K562 (cell line): ENCODE measurements at regions not wholly inside any gene's neighbourhood (a gene's known extent, or its start where the extent isn't known, plus 50 kb on each side); places are given as distances from the start of the nearest gene placed in this dataset.

Source experiments
- ATAC-seq: fragments of 200-7000 bp; cut with Tn5 transposase; 3 replicates; pipeline ENCODE4 v1.9.1; 2020; ENCODE audit warnings: moderate library complexity
- BruUV-seq: library from RNA; stranded (reverse); fragments of 400-500 nt; replicated peaks from 2 replicates; lab custom pipeline; 2021; lab: Mats Ljungman, UMichigan
- CTCF ChIA-PET: fragments of 300-600 bp; formaldehyde crosslinking; extraction: SDS; loops from one replicate; lab custom pipeline; 2021; ENCODE audit warnings: low intra/inter-chr PET ratio; lab: Yijun Ruan, JAX
- POLR2A ChIA-PET: fragments of 300-600, 350-650 bp; sonication (Branson Sonifier 250); formaldehyde crosslinking; extraction: SDS; loops from one replicate; lab custom pipeline; 2021; ENCODE audit warnings: antibody characterized with exemption, inconsistent platforms; lab: Yijun Ruan, JAX
- DNase-seq, 4 experiments: peaks; one replicate each; pipeline versions ENCODE4 v3.0.0 to v3.0.0-alpha.2; 2011 to 2018; ENCODE audit warnings: low spot score in 3 of 4, mixed read lengths in 3 of 4; ENCODE audit errors: extremely low read depth in 1 of 4
- FAIRE-seq: peaks from 2 replicates; lab custom pipeline; 2011; peaks lifted over from hg19 to GRCh38; lab: Jason Lieb, UNC
- H2AFZ ChIP-seq: 2 replicates; pipeline ENCODE4 v1.6.0; 2011; ENCODE audit warnings: low read depth, low read length, control low read depth, inconsistent platforms
- H3K27ac ChIP-seq: fragments of 200-600 bp; 3 replicates; pipeline ENCODE4 v1.8.0; 2011; ENCODE audit warnings: low read depth, mild to moderate bottlenecking, control low read depth, inconsistent platforms, low read length, moderate library complexity, mixed read lengths; ENCODE audit errors: extremely low read depth
- H3K27me3 ChIP-seq, 2 experiments: fragments of 300-600 bp in 1 of 2; 2 replicates in 1 of 2; 3 replicates in 1 of 2; pipeline versions ENCODE4 v1.6.0 to v1.8.0; 2011; ENCODE audit warnings: inconsistent platforms in 2 of 2, low read length in 2 of 2, mild to moderate bottlenecking in 1 of 2, mixed read lengths in 1 of 2, moderate library complexity in 1 of 2; ENCODE audit not compliant: control insufficient read depth in 2 of 2, insufficient read depth in 2 of 2
- H3K36me3 ChIP-seq: fragments of 300-600 bp; 3 replicates; pipeline ENCODE4 v1.8.0; 2011; ENCODE audit warnings: mild to moderate bottlenecking, low read length, inconsistent platforms; ENCODE audit not compliant: control insufficient read depth, insufficient read depth
- H3K4me1 ChIP-seq, 2 experiments: fragments of 200-600 bp in 1 of 2; replicated peaks in 1 of 2; 2 replicates in 1 of 2; 3 replicates in 1 of 2; pipeline versions ENCODE4 v1.5.1 to v1.8.0; 2011; ENCODE audit warnings: inconsistent platforms in 2 of 2, low read length in 2 of 2, mild to moderate bottlenecking in 1 of 2, mixed read lengths in 1 of 2, moderate library complexity in 1 of 2; ENCODE audit not compliant: control insufficient read depth in 2 of 2, insufficient read depth in 2 of 2
- H3K4me2 ChIP-seq: 2 replicates; pipeline ENCODE4 v1.6.1; 2011; ENCODE audit warnings: low read length, control low read depth, inconsistent platforms, mixed read lengths; ENCODE audit not compliant: insufficient read depth
- H3K4me3 ChIP-seq: fragments of 200-600 bp; sonication (generic), shearing (Covaris generic); 2 replicates; pipeline ENCODE4 v1.5.1; 2016; ENCODE audit warnings: control low read depth, inconsistent platforms
- H3K79me2 ChIP-seq: fragments of 200-600 bp; 3 replicates; pipeline ENCODE4 v1.8.0; 2011; ENCODE audit warnings: low read length, inconsistent platforms; ENCODE audit not compliant: control insufficient read depth, insufficient read depth
- H3K9ac ChIP-seq, 2 experiments: 2 replicates each; pipeline versions ENCODE4 v1.6.0 to v1.6.1; 2011; ENCODE audit warnings: low read depth in 2 of 2, low read length in 2 of 2, control low read depth in 1 of 2, inconsistent platforms in 1 of 2, mild to moderate bottlenecking in 1 of 2, mixed read lengths in 1 of 2; ENCODE audit not compliant: insufficient read depth in 1 of 2
- H3K9me1 ChIP-seq: one replicate; pipeline ENCODE4 v1.6.0; 2011; ENCODE audit warnings: inconsistent platforms, mild to moderate bottlenecking, low read length, moderate library complexity; ENCODE audit not compliant: control insufficient read depth, insufficient read depth
- H3K9me3 ChIP-seq: replicated peaks from 2 replicates; pipeline ENCODE4 v1.5.1; 2011; ENCODE audit warnings: low read depth, low read length, inconsistent platforms; ENCODE audit not compliant: control insufficient read depth, insufficient read depth
- H4K20me1 ChIP-seq: replicated peaks from 2 replicates; pipeline ENCODE4 v1.6.1; 2011; ENCODE audit warnings: low read length, inconsistent platforms, mixed read lengths; ENCODE audit not compliant: control insufficient read depth, insufficient read depth
- CEBPB ChIP-seq: fragments of 450-650 bp; IDR thresholded peaks from 2 replicates; pipeline ENCODE4 v1.6.1; 2016; ENCODE audit warnings: missing genetic modification characterization, missing compliant biosample characterization
- KLF10 ChIP-seq: fragments of 250-450 bp; sonication (Bioruptor Pico); IDR thresholded peaks from 2 replicates; pipeline ENCODE4 v1.6.1; 2021; ENCODE audit warnings: matching md5 sums
- PCBP1 ChIP-seq: fragments of 200-400 bp; formaldehyde crosslinking; IDR thresholded peaks from 2 replicates; pipeline ENCODE4 v1.6.1; 2018; ENCODE audit warnings: mild to moderate bottlenecking, low read depth, low read length; ENCODE audit not compliant: poor library complexity, severe bottlenecking
- RB1 ChIP-seq: fragments of 450-650 bp; IDR thresholded peaks from 2 replicates; pipeline ENCODE4 v1.6.1; 2017; ENCODE audit warnings: low read depth, mild to moderate bottlenecking
- SIN3B ChIP-seq: fragments of 450-650 bp; IDR thresholded peaks from 2 replicates; pipeline ENCODE4 v1.6.1; 2017; ENCODE audit warnings: low read depth, mild to moderate bottlenecking, moderate library complexity
- SRSF3 ChIP-seq: fragments of 200-400 bp; formaldehyde crosslinking; IDR thresholded peaks from 2 replicates; pipeline ENCODE4 v1.6.1; 2016; ENCODE audit warnings: mild to moderate bottlenecking, low read length, moderate library complexity; ENCODE audit not compliant: insufficient read depth
- STAG1 ChIP-seq: sonication (generic); formaldehyde crosslinking; IDR thresholded peaks from 2 replicates; pipeline ENCODE4 v1.5.0; 2020; ENCODE audit warnings: missing genetic modification reagents, borderline replicate concordance
- TAL1 ChIP-seq: fragments of 450-650 bp; IDR thresholded peaks from 2 replicates; pipeline ENCODE4 v1.6.1; 2016; ENCODE audit warnings: mild to moderate bottlenecking
- TBP ChIP-seq: optimal IDR thresholded peaks from 2 replicates; pipeline ENCODE3; 2011; ENCODE audit warnings: low read depth, low read length, improper control_type of control experiment
- TCFL5 ChIP-seq: fragments of 250-450 bp; sonication (Bioruptor Pico); conservative IDR thresholded peaks from 2 replicates; pipeline ENCODE4 v1.6.1; 2021; ENCODE audit warnings: mild to moderate bottlenecking, moderate library complexity, matching md5 sums
- ZNF3 ChIP-seq: fragments of 250-450 bp; sonication (Bioruptor Pico); IDR thresholded peaks from 2 replicates; pipeline ENCODE4 v1.5.0; 2021; ENCODE audit warnings: mild to moderate bottlenecking, moderate library complexity
- ZNF551 ChIP-seq: fragments of 250-450 bp; sonication (Bioruptor Pico); IDR thresholded peaks from 2 replicates; pipeline ENCODE4 v1.5.0; 2021; ENCODE audit warnings: mild to moderate bottlenecking, moderate library complexity
- ZNF740 ChIP-seq, 3 experiments: fragments of 200-800 bp in 1 of 3; sonication (Bioruptor generic) in 1 of 3; sonication (generic) in 1 of 3; formaldehyde crosslinking in 1 of 3; IDR thresholded peaks; 2 replicates each; pipeline versions ENCODE4 v1.6.1 to v1.8.0; 2016 to 2022; ENCODE audit warnings: mild to moderate bottlenecking in 2 of 3, missing compliant biosample characterization in 2 of 3, missing genetic modification characterization in 2 of 3, missing genetic modification reagents in 1 of 3
- ZNF75A ChIP-seq: fragments of 450-650 bp; formaldehyde crosslinking; IDR thresholded peaks from 2 replicates; pipeline ENCODE4 v1.4.0; 2020; ENCODE audit warnings: mild to moderate bottlenecking
- WGBS: fragments of 100-300 bp; shearing (Covaris generic); methylation state at CpG from one replicate; pipeline ENCODE4 v1.1.6; 2016; ENCODE audit warnings: low coverage, mixed read lengths; ENCODE audit not compliant: insufficient coverage; ENCODE audit errors: missing lambda C conversion rate; 5-methylcytosine and 5-hydroxymethylcytosine counted together
- in situ Hi-C: fragments of 300-500 bp; cut with MboI; formaldehyde crosslinking; loops from 4 replicates; pipeline ENCODE4 v1.15.0; 2018; ENCODE audit warnings: inconsistent platforms, mixed read lengths
- intact Hi-C: fragments of 100-400 bp; cut with micrococcal nuclease; formaldehyde crosslinking; loops from 2 replicates; pipeline ENCODE4 v1.14.2; 2022

- intact Hi-C loops: no loop called here
- H3K27me3 ChIP-seq: peaks cover 0 to 38% of the 10 kb centered on the region in 2 experiments; a peak in 3 of 5 replicates
- H3K9me3 ChIP-seq: no peaks in the 10 kb centered on the region
- no peak for ATAC-seq
- BruUV-seq: no TSS peak
- no peak for DNase-seq
- H3K27ac ChIP-seq: no peak overlapping the region
- ChIA-PET POLR2A (interaction anchor here (1.0 kb wide), 1 partner anchor 12 kb away, joined by 5 read pairs; no protein-coding TSS in a partner anchor), CTCF (no interaction called here)
- in situ Hi-C loops: no loop called here
- no peak overlapping the region for H2AFZ ChIP-seq
- H3K4me2 ChIP-seq: no peak overlapping the region
- no peak for FAIRE-seq
- no peaks in the 10 kb centered on the region for H3K4me1 ChIP-seq
- H3K9me1 ChIP-seq: no peaks in the 10 kb centered on the region
- no peak overlapping the region for H3K4me3 ChIP-seq
- 0% methylated on average over 5 of the region's 5 CpGs for WGBS
- no peak for TF ChIP-seq SIN3B
- TF ChIP-seq PCBP1: no peak
- no peak for TF ChIP-seq CEBPB (tag)
- no peak for TF ChIP-seq SRSF3
- TF ChIP-seq TCFL5 (CRISPR knock-in tag): no peak
- TF ChIP-seq RB1: no peak
- TF ChIP-seq ZNF75A (CRISPR knock-in tag): no peak
- no peak for TF ChIP-seq ZNF3 (CRISPR knock-in tag)
- no peak for TF ChIP-seq TBP
- TF ChIP-seq ZNF551 (CRISPR knock-in tag): no peak
- TF ChIP-seq ZNF740 (CRISPR knock-in tag; IDR thresholded peaks at IDR 0.05): no peak
- no peak for TF ChIP-seq ZNF740 (tag; IDR thresholded peaks at IDR 0.05)
- TF ChIP-seq TAL1: no peak
- no peak for TF ChIP-seq KLF10 (CRISPR knock-in tag)
- TF ChIP-seq STAG1: no peak
- no peaks in the 10 kb centered on the region for H3K36me3 ChIP-seq
- no peaks in the 10 kb centered on the region for H3K79me2 ChIP-seq
- peaks cover 4% of the 10 kb centered on the region; the same call in 1 of the 2 replicates for H4K20me1 ChIP-seq
- H3K9ac ChIP-seq: no peak overlapping the region
Observed at GRCh38 chr6:170192905-170193304, 98.0 kb downstream of the DLL1 start.
